Activated CD8-positive, alpha-beta T cell treated with anti-CD3 and anti-CD28 coated beads for 36 hours (primary cell): ENCODE measurements at regions not wholly inside any gene's neighbourhood (a gene's known extent, or its start where the extent isn't known, plus 50 kb on each side); places are given as distances from the start of the nearest gene placed in this dataset.

ENCODE experiments used
- ATAC-seq: fragments of 200-7000 bp; cut with Tn5 transposase; one replicate; pipeline ENCODE4 v1.10.0; 2021; ENCODE audit warnings: mild to moderate bottlenecking, moderate library complexity
- CTCF ChIA-PET: fragments of 350-600 bp; sonication (Branson Sonifier 250); formaldehyde crosslinking; loops from one replicate; lab custom pipeline; 2021; ENCODE audit warnings: antibody characterized with exemption; lab: Charles Lee
- POLR2A ChIA-PET: fragments of 350-600 bp; sonication (Branson Sonifier 250); formaldehyde crosslinking; loops from one replicate; lab custom pipeline; 2021; ENCODE audit warnings: antibody characterized with exemption; lab: Charles Lee
- DNase-seq: peaks from one replicate; pipeline ENCODE4 v3.0.0-alpha.2; 2020
- H3K27ac Mint-ChIP-seq: one replicate; pipeline ENCODE4 v1.8.0; 2021; ENCODE audit warnings: mild to moderate bottlenecking, mixed read lengths
- H3K27me3 Mint-ChIP-seq: one replicate; pipeline ENCODE4 v1.8.0; 2021; ENCODE audit warnings: mixed read lengths
- H3K36me3 Mint-ChIP-seq: one replicate; pipeline ENCODE4 v1.8.0; 2021; ENCODE audit warnings: low read depth, mixed read lengths
- H3K4me1 Mint-ChIP-seq: one replicate; pipeline ENCODE4 v1.8.0; 2021; ENCODE audit warnings: low read depth, mixed read lengths
- H3K4me3 Mint-ChIP-seq: one replicate; pipeline ENCODE4 v1.8.0; 2021; ENCODE audit warnings: mild to moderate bottlenecking, moderate library complexity, mixed read lengths
- H3K9me3 Mint-ChIP-seq: one replicate; pipeline ENCODE4 v1.8.0; 2021; ENCODE audit warnings: mixed read lengths
- CTCF ChIP-seq: fragments of 200-600 bp; IDR thresholded peaks from one replicate; pipeline ENCODE4 v1.8.0; 2022; ENCODE audit warnings: antibody characterized with exemption, mild to moderate bottlenecking
- intact Hi-C: fragments of 100-400 bp; cut with micrococcal nuclease; formaldehyde crosslinking; loops from one replicate; pipeline ENCODE4 v1.10.0; 2022

- intact Hi-C loops, result no loop called here
- H3K36me3 Mint-ChIP-seq, result no peaks in the 10 kb centered on the region
- ChIA-PET CTCF (no interaction called here), POLR2A (no interaction called here)
- no peak for DNase-seq
- H3K27me3 Mint-ChIP-seq, result no peaks in the 10 kb centered on the region
- no peak for ATAC-seq
- no peak for TF ChIP-seq CTCF
- no peak overlapping the region for H3K27ac Mint-ChIP-seq
- H3K9me3 Mint-ChIP-seq, result peaks cover 2% of the 10 kb centered on the region
- no peaks in the 10 kb centered on the region for H3K4me1 Mint-ChIP-seq
- H3K4me3 Mint-ChIP-seq, result no peak overlapping the region
These were observed 473.5 kb downstream of the TNS1 start for GRCh38 chr2:217529271-217529670.

GRCh38 chr2:217527590-217528202 is 475.1 kb downstream of the TNS1 start:
- ChIA-PET POLR2A (no interaction called here), CTCF (no interaction called here)
- no peaks in the 10 kb centered on the region for H3K4me1 Mint-ChIP-seq
- intact Hi-C loops, result no loop called here
- ATAC-seq (no peak), DNase-seq (no peak)
- no peak overlapping the region for H3K27ac Mint-ChIP-seq
- no peak for TF ChIP-seq CTCF
- no peaks in the 10 kb centered on the region for H3K36me3 Mint-ChIP-seq
- H3K27me3 Mint-ChIP-seq, result no peaks in the 10 kb centered on the region
- H3K4me3 Mint-ChIP-seq, result no peak overlapping the region
- no peaks in the 10 kb centered on the region for H3K9me3 Mint-ChIP-seq

- no peak overlapping the region for H3K4me3 Mint-ChIP-seq
- no peaks in the 10 kb centered on the region for H3K9me3 Mint-ChIP-seq
- ChIA-PET POLR2A (no interaction called here), CTCF (no interaction called here)
- TF ChIP-seq CTCF, result no peak
- H3K36me3 Mint-ChIP-seq, result no peaks in the 10 kb centered on the region
- DNase-seq (no peak), ATAC-seq (no peak)
- H3K27me3 Mint-ChIP-seq, result no peaks in the 10 kb centered on the region
- intact Hi-C loops, result no loop called here
- H3K27ac Mint-ChIP-seq, result no peak overlapping the region
- no peaks in the 10 kb centered on the region for H3K4me1 Mint-ChIP-seq
These were observed 477.7 kb downstream of the TNS1 start for GRCh38 chr2:217525076-217525475.

- DNase-seq (no peak), ATAC-seq (no peak)
- TF ChIP-seq CTCF, result no peak
- Mint-ChIP-seq H3K4me1 (no peaks in the 10 kb centered on the region), H3K9me3 (no peaks in the 10 kb centered on the region), H3K4me3 (no peak overlapping the region), H3K27me3 (no peaks in the 10 kb centered on the region), H3K36me3 (no peaks in the 10 kb centered on the region), H3K27ac (no peak overlapping the region)
- intact Hi-C loops, result no loop called here
- CTCF ChIA-PET, result no interaction called here
- POLR2A ChIA-PET, result interaction anchor here (0.7 kb wide), 1 partner anchor 9 kb away, joined by 3 read pairs; no protein-coding TSS in a partner anchor
These were observed 479.5 kb downstream of the TNS1 start for GRCh38 chr2:217523286-217523685.

DNA sequence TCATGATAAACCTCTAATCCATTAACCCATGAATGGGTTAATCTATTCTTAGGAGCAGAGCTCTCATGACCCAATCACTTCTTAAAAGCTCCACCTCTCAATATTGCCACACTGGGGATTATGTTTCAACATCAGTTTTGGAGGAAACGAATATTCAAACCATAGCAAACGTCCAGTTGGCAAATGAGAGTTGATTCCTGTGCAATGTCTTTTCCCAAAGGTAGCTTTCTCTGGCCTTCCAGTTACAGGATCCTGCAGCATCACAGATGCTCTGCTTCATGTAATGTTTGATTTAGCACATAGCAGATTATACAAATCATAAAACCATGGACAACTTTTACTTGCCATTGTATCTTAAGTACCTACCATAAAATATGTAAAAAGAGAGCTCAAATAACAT is 481.0 kb downstream of the TNS1 start:
- no peak for DNase-seq
- peaks cover 6% of the 10 kb centered on the region for H3K4me1 Mint-ChIP-seq
- no peaks in the 10 kb centered on the region for H3K27me3 Mint-ChIP-seq
- intact Hi-C loops, result no loop called here
- H3K9me3 Mint-ChIP-seq, result no peaks in the 10 kb centered on the region
- ChIA-PET CTCF (interaction anchor here (1.3 kb wide), 1 partner anchor 191 kb away, joined by 4 read pairs; no protein-coding TSS in a partner anchor), POLR2A (interaction anchor here (0.6 kb wide), 1 partner anchor 131 kb away, joined by 3 read pairs; no protein-coding TSS in a partner anchor)
- H3K4me3 Mint-ChIP-seq, result no peak overlapping the region
- H3K36me3 Mint-ChIP-seq, result no peaks in the 10 kb centered on the region
- ATAC-seq, result no peak
- no peak overlapping the region for H3K27ac Mint-ChIP-seq
- TF ChIP-seq CTCF, result no peak
